Caco-2 (cell line): ENCODE measurements at regions not wholly inside any gene's neighbourhood (a gene's known extent, or its start where the extent isn't known, plus 50 kb on each side); places are given as distances from the start of the nearest gene placed in this dataset.
"Not testable (repeated sequence)": the region's sequence is repeated elsewhere in the genome, so short reads cannot be mapped to it uniquely, and the experiment has no call there.

ENCODE experiments used
- BruUV-seq: library from RNA; stranded (reverse); fragments of 400-500 nt; replicated peaks from 2 replicates; lab custom pipeline; 2021; lab: Mats Ljungman, UMichigan
- CTCF ChIA-PET: fragments of 300-600 bp; sonication (Branson Sonifier 250); formaldehyde crosslinking; loops from one replicate; lab custom pipeline; 2022; ENCODE audit warnings: antibody characterized with exemption; lab: Charles Lee
- POLR2A ChIA-PET: fragments of 300-600 bp; sonication (Branson Sonifier 250); formaldehyde crosslinking; loops from one replicate; lab custom pipeline; 2022; ENCODE audit warnings: antibody characterized with exemption; lab: Charles Lee
- DNase-seq, 2 experiments: peaks; one replicate each; pipeline versions ENCODE4 v3.0.0 to v3.0.0-alpha.2; 2020 to 2022
- H3K27me3 ChIP-seq: replicated peaks from 2 replicates; pipeline ENCODE4 v1.6.0; 2011; ENCODE audit warnings: low read length; ENCODE audit not compliant: control insufficient read depth, insufficient read depth
- H3K36me3 ChIP-seq: 2 replicates; pipeline ENCODE4 v1.5.1; 2011; ENCODE audit warnings: low read length; ENCODE audit not compliant: control insufficient read depth, insufficient read depth
- H3K4me1 ChIP-seq: fragments of 250-450 bp; sonication (Bioruptor Pico); 2 replicates; pipeline ENCODE4 v1.5.1; 2020; ENCODE audit warnings: mild to moderate bottlenecking
- H3K4me3 ChIP-seq: 2 replicates; pipeline ENCODE4 v1.5.1; 2011; ENCODE audit warnings: low read depth, mild to moderate bottlenecking, control low read depth, low read length
- H3K9me3 ChIP-seq: fragments of 250-450 bp; sonication (Bioruptor Pico); 2 replicates; pipeline ENCODE4 v1.5.1; 2020; ENCODE audit warnings: mild to moderate bottlenecking, moderate library complexity
- H3K27ac Mint-ChIP-seq: one replicate; pipeline ENCODE4 v1.8.0; 2022; ENCODE audit warnings: mixed read lengths; ENCODE audit not compliant: unreplicated experiment
- H3K27me3 Mint-ChIP-seq: one replicate; pipeline ENCODE4 v1.8.0; 2022; ENCODE audit warnings: mixed read lengths; ENCODE audit not compliant: insufficient read depth, unreplicated experiment
- H3K36me3 Mint-ChIP-seq: one replicate; pipeline ENCODE4 v1.8.0; 2022; ENCODE audit warnings: mild to moderate bottlenecking, mixed read lengths; ENCODE audit not compliant: insufficient read depth, unreplicated experiment
- H3K4me1 Mint-ChIP-seq: one replicate; pipeline ENCODE4 v1.8.0; 2022; ENCODE audit warnings: low read depth, mixed read lengths; ENCODE audit not compliant: unreplicated experiment
- H3K4me3 Mint-ChIP-seq: one replicate; pipeline ENCODE4 v1.8.0; 2022; ENCODE audit warnings: mild to moderate bottlenecking, moderate library complexity, mixed read lengths; ENCODE audit not compliant: unreplicated experiment
- H3K9me3 Mint-ChIP-seq: one replicate; pipeline ENCODE4 v1.8.0; 2022; ENCODE audit warnings: mixed read lengths; ENCODE audit not compliant: unreplicated experiment
- intact Hi-C: fragments of 100-400 bp; cut with micrococcal nuclease; formaldehyde crosslinking; loops from one replicate; pipeline ENCODE4 v1.10.0; 2022; ENCODE audit not compliant: unreplicated experiment
- TF ChIP-seq, protein P1 (sequence below), 2 experiments: fragments of 200-600 bp in 1 of 2; IDR thresholded peaks; 1 replicate in 1 of 2; 2 replicates in 1 of 2; pipeline versions ENCODE4 v1.5.1 to v1.8.0; 2011 to 2022; ENCODE audit warnings: antibody characterized with exemption in 1 of 2, control low read depth in 1 of 2, inconsistent platforms in 1 of 2, low read depth in 1 of 2, low read length in 1 of 2, mild to moderate bottlenecking in 1 of 2, moderate library complexity in 1 of 2; ENCODE audit not compliant: insufficient read depth in 1 of 2, severe bottlenecking in 1 of 2, unreplicated experiment in 1 of 2

GRCh38 chr17:63224644-63225043 lies 221.5 kb downstream of the CYB561 start:
- TF ChIP-seq, protein P1, sequence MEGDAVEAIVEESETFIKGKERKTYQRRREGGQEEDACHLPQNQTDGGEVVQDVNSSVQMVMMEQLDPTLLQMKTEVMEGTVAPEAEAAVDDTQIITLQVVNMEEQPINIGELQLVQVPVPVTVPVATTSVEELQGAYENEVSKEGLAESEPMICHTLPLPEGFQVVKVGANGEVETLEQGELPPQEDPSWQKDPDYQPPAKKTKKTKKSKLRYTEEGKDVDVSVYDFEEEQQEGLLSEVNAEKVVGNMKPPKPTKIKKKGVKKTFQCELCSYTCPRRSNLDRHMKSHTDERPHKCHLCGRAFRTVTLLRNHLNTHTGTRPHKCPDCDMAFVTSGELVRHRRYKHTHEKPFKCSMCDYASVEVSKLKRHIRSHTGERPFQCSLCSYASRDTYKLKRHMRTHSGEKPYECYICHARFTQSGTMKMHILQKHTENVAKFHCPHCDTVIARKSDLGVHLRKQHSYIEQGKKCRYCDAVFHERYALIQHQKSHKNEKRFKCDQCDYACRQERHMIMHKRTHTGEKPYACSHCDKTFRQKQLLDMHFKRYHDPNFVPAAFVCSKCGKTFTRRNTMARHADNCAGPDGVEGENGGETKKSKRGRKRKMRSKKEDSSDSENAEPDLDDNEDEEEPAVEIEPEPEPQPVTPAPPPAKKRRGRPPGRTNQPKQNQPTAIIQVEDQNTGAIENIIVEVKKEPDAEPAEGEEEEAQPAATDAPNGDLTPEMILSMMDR (IDR thresholded peaks at IDR 0.05; ENCODE audit: insufficient read depth in 1 of 2, low read depth in 1 of 2, low read length in 1 of 2, severe bottlenecking in 1 of 2, unreplicated experiment in 1 of 2): no peak
- Histone ChIP-seq H3K4me3 (no peak overlapping the region), H3K36me3 (no peaks in the 10 kb centered on the region), H3K27me3 (no peaks in the 10 kb centered on the region), H3K9me3 (no peaks in the 10 kb centered on the region), H3K4me1 (no peaks in the 10 kb centered on the region)
- Mint-ChIP-seq H3K9me3 (no peaks in the 10 kb centered on the region), H3K4me1 (no peaks in the 10 kb centered on the region), H3K27me3 (no peaks in the 10 kb centered on the region), H3K36me3 (no peaks in the 10 kb centered on the region), H3K27ac (no peak overlapping the region), H3K4me3 (no peak overlapping the region)
- BruUV-seq: no TSS peak
- ChIA-PET CTCF (no interaction called here), POLR2A (no interaction called here)
- intact Hi-C loops: no loop called here
- no peak for DNase-seq

GRCh38 chr17:63226720-63227119 lies 219.4 kb downstream of the CYB561 start:
- H3K9me3 Mint-ChIP-seq, CTCF ChIA-PET, BruUV-seq, H3K27ac Mint-ChIP-seq, H3K4me1 Mint-ChIP-seq, DNase-seq, H3K4me3 ChIP-seq, H3K36me3 Mint-ChIP-seq, H3K4me3 Mint-ChIP-seq, H3K9me3 ChIP-seq, H3K27me3 ChIP-seq, intact Hi-C loops, H3K36me3 ChIP-seq, POLR2A ChIA-PET, H3K4me1 ChIP-seq, H3K27me3 Mint-ChIP-seq: not testable (repeated sequence)

- H3K9me3 Mint-ChIP-seq, POLR2A ChIA-PET, H3K9me3 ChIP-seq, H3K36me3 Mint-ChIP-seq, H3K36me3 ChIP-seq, H3K4me3 ChIP-seq, H3K4me3 Mint-ChIP-seq, H3K27ac Mint-ChIP-seq, BruUV-seq, H3K4me1 ChIP-seq, H3K27me3 Mint-ChIP-seq, intact Hi-C loops, DNase-seq, H3K4me1 Mint-ChIP-seq, H3K27me3 ChIP-seq: not testable (repeated sequence)
- CTCF ChIA-PET: interaction anchor here (1.5 kb wide), 1 partner anchor 236 kb away, joined by 4 read pairs; no protein-coding TSS in a partner anchor
Measured at GRCh38 chr17:63231015-63231620, 215.0 kb downstream of the CYB561 start.

- intact Hi-C loops: no loop called here
- H3K9me3 Mint-ChIP-seq: no peaks in the 10 kb centered on the region
- POLR2A ChIA-PET: no interaction called here
- H3K4me3 Mint-ChIP-seq: no peak overlapping the region
- Histone ChIP-seq H3K4me3 (no peak overlapping the region), H3K36me3 (no peaks in the 10 kb centered on the region), H3K27me3 (no peaks in the 10 kb centered on the region), H3K4me1 (no peaks in the 10 kb centered on the region), H3K9me3 (no peaks in the 10 kb centered on the region)
- H3K27me3 Mint-ChIP-seq: peaks cover 6% of the 10 kb centered on the region
- peak; percentile 23 to 33 for DNase-seq
- TF ChIP-seq, protein P1 (IDR thresholded peaks at IDR 0.05; ENCODE audit: insufficient read depth in 1 of 2, low read depth in 1 of 2, low read length in 1 of 2, severe bottlenecking in 1 of 2, unreplicated experiment in 1 of 2): no peak
- no peaks in the 10 kb centered on the region for H3K36me3 Mint-ChIP-seq
- BruUV-seq: no TSS peak
- no peak overlapping the region for H3K27ac Mint-ChIP-seq
- H3K4me1 Mint-ChIP-seq: no peaks in the 10 kb centered on the region
- CTCF ChIA-PET: interaction anchor here (1.5 kb wide), 1 partner anchor 237 kb away, joined by 4 read pairs; no protein-coding TSS in a partner anchor
Measured at GRCh38 chr17:63232565-63233310, 213.4 kb downstream of the CYB561 start.
